HCT116 (cell line): ENCODE measurements at regions not wholly inside any gene's neighbourhood (a gene's known extent, or its start where the extent isn't known, plus 50 kb on each side); places are given as distances from the start of the nearest gene placed in this dataset.

Experiments
- CTCF ChIP-seq, 3 experiments: fragments of 200-600 bp in 1 of 3; sonication (generic) in 1 of 3; IDR thresholded peaks in 2 of 3; conservative IDR thresholded peaks in 1 of 3; 2 replicates each; pipeline ENCODE4 v1.5.1; 2012 to 2017; ENCODE audit warnings: low read depth in 2 of 3, low read length in 2 of 3, antibody characterized with exemption in 1 of 3, borderline replicate concordance in 1 of 3, control low read depth in 1 of 3, mild to moderate bottlenecking in 1 of 3, mixed read lengths in 1 of 3, mixed run types in 1 of 3, moderate library complexity in 1 of 3; ENCODE audit not compliant: insufficient read depth in 1 of 3
- POLR2A ChIP-seq: IDR thresholded peaks from 2 replicates; pipeline ENCODE4 v1.7.0; 2011; ENCODE audit warnings: borderline replicate concordance; ENCODE audit not compliant: insufficient read depth, insufficient read length; ENCODE audit errors: extremely low read depth
- POLR2AphosphoS5 ChIP-seq: IDR thresholded peaks from 2 replicates; pipeline ENCODE4 v1.6.1; 2011; ENCODE audit warnings: mild to moderate bottlenecking, low read depth, low read length, moderate library complexity
- RAD21 ChIP-seq: IDR thresholded peaks from 2 replicates; pipeline ENCODE4 v1.6.1; 2012; ENCODE audit warnings: low read depth, mild to moderate bottlenecking
- SRF ChIP-seq: IDR thresholded peaks from 2 replicates; pipeline ENCODE4 v1.6.1; 2012; ENCODE audit warnings: low read depth
- ZFX ChIP-seq: fragments of 450-650 bp; IDR thresholded peaks from 2 replicates; pipeline ENCODE4 v1.6.1; 2017
- ZNF274 ChIP-seq: fragments of 200-500 bp; sonication (Bioruptor generic); IDR thresholded peaks from 2 replicates; pipeline ENCODE4 v1.6.1; 2014; ENCODE audit warnings: mild to moderate bottlenecking, low read depth, low read length, inconsistent platforms

- TF ChIP-seq CTCF (IDR thresholded peaks at IDR 0.05 in 2 of 3, conservative IDR thresholded peaks at IDR 0.05 in 1 of 3; ENCODE audit: borderline replicate concordance in 1 of 3, insufficient read depth in 1 of 3, low read depth in 2 of 3, low read length in 2 of 3) (no peak), POLR2AphosphoS5 (no peak), ZFX (no peak), RAD21 (no peak), POLR2A (no peak), SRF (no peak), ZNF274 (no peak)
Measured at GRCh38 chr4:45648846-45649245, 475.0 kb downstream of the GABRG1 start.
